GM23338 (cell line): ENCODE measurements at regions not wholly inside any gene's neighbourhood (a gene's known extent, or its start where the extent isn't known, plus 50 kb on each side); places are given as distances from the start of the nearest gene placed in this dataset.

Experiments
- CREB1 ChIP-seq: fragments of 250-450 bp; sonication (Bioruptor Pico); IDR thresholded peaks from 2 replicates; pipeline ENCODE4 v1.5.0; 2020; ENCODE audit warnings: low read depth, mild to moderate bottlenecking, moderate library complexity
- EZH2 ChIP-seq: fragments of 200-600 bp; sonication (generic); IDR thresholded peaks from one replicate; pipeline ENCODE4 v1.8.0; 2017; ENCODE audit warnings: antibody characterized with exemption, mild to moderate bottlenecking, low read depth; ENCODE audit not compliant: unreplicated experiment
- EZH2phosphoT487 ChIP-seq: fragments of 200-600 bp; sonication (generic); IDR thresholded peaks from one replicate; pipeline ENCODE4 v1.8.1; 2018; ENCODE audit warnings: antibody characterized with exemption; ENCODE audit not compliant: unreplicated experiment
- JUNB ChIP-seq: IDR thresholded peaks from one replicate; pipeline ENCODE4 v1.6.1; 2016; ENCODE audit warnings: antibody characterized with exemption; ENCODE audit not compliant: unreplicated experiment
- NANOG ChIP-seq: IDR thresholded peaks from 2 replicates; pipeline ENCODE4 v1.6.1; 2016; ENCODE audit warnings: antibody characterized with exemption, borderline replicate concordance
- POLR2AphosphoS5 ChIP-seq: IDR thresholded peaks from 2 replicates; pipeline ENCODE4 v1.6.1; 2016; ENCODE audit warnings: antibody characterized with exemption, low read depth
- REST ChIP-seq: IDR thresholded peaks from one replicate; pipeline ENCODE4 v1.6.1; 2018; ENCODE audit warnings: antibody characterized with exemption; ENCODE audit not compliant: unreplicated experiment
- ZNF331 ChIP-seq: fragments of 250-450 bp; sonication (Bioruptor Pico); IDR thresholded peaks from 2 replicates; pipeline ENCODE4 v1.5.0; 2020; ENCODE audit warnings: low read depth, mild to moderate bottlenecking, moderate library complexity
- TF ChIP-seq, protein P1 (sequence below), 2 experiments: fragments of 200-600 bp in 1 of 2; sonication (generic) in 1 of 2; conservative IDR thresholded peaks; 2 replicates each; pipeline versions ENCODE4 v1.5.1 to v1.6.1; 2016 to 2017; ENCODE audit warnings: antibody characterized with exemption in 2 of 2, low read depth in 2 of 2, mild to moderate bottlenecking in 2 of 2, moderate library complexity in 1 of 2
- TF ChIP-seq, protein P2 (sequence below): IDR thresholded peaks from 2 replicates; pipeline ENCODE4 v1.6.1; 2016; ENCODE audit warnings: antibody characterized with exemption

DNA sequence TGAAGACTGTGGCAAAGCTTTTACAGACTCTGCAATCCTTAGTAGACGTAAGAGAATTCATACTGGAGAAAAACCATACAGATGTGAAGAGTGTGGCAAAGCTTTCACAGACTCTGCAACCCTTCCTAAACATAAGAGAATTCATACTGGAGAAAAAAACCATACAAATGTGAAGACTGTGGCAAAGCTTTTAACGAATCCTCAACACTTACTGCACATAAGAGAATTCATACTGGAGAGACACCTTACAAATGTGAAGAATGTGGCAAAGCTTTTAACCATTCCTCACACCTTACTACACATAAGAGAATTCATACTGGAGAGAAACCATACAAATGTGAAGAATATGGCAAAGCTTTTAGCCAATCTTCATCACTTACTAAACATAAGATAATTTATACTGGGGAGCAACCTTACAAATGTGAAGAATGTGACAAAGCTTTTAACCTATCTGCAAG lies 50.1 kb upstream of the ZNF98 start:
- TF ChIP-seq, protein P1, sequence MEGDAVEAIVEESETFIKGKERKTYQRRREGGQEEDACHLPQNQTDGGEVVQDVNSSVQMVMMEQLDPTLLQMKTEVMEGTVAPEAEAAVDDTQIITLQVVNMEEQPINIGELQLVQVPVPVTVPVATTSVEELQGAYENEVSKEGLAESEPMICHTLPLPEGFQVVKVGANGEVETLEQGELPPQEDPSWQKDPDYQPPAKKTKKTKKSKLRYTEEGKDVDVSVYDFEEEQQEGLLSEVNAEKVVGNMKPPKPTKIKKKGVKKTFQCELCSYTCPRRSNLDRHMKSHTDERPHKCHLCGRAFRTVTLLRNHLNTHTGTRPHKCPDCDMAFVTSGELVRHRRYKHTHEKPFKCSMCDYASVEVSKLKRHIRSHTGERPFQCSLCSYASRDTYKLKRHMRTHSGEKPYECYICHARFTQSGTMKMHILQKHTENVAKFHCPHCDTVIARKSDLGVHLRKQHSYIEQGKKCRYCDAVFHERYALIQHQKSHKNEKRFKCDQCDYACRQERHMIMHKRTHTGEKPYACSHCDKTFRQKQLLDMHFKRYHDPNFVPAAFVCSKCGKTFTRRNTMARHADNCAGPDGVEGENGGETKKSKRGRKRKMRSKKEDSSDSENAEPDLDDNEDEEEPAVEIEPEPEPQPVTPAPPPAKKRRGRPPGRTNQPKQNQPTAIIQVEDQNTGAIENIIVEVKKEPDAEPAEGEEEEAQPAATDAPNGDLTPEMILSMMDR (conservative IDR thresholded peaks at IDR 0.05; ENCODE audit: low read depth in 2 of 2), result no peak
- TF ChIP-seq REST, result no peak
- no peak for TF ChIP-seq POLR2AphosphoS5
- no peak for TF ChIP-seq EZH2
- TF ChIP-seq, protein P2, sequence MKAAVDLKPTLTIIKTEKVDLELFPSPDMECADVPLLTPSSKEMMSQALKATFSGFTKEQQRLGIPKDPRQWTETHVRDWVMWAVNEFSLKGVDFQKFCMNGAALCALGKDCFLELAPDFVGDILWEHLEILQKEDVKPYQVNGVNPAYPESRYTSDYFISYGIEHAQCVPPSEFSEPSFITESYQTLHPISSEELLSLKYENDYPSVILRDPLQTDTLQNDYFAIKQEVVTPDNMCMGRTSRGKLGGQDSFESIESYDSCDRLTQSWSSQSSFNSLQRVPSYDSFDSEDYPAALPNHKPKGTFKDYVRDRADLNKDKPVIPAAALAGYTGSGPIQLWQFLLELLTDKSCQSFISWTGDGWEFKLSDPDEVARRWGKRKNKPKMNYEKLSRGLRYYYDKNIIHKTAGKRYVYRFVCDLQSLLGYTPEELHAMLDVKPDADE, result no peak
- TF ChIP-seq EZH2phosphoT487, result no peak
- no peak for TF ChIP-seq JUNB
- TF ChIP-seq CREB1 (CRISPR knock-in tag), result no peak
- no peak for TF ChIP-seq NANOG
- no peak for TF ChIP-seq ZNF331 (CRISPR knock-in tag)
